IPS-18a (cell line): ENCODE measurements at regions not wholly inside any gene's neighbourhood (a gene's known extent, or its start where the extent isn't known, plus 50 kb on each side); places are given as distances from the start of the nearest gene placed in this dataset.
A peak's percentile ranks its signal among the peaks of the same experiment; 100 is the strongest.
"Not testable (repeated sequence)": the region's sequence is repeated elsewhere in the genome, so short reads cannot be mapped to it uniquely, and the experiment has no call there.

Experiments
- H3K27ac ChIP-seq: one replicate; pipeline ENCODE4 v1.5.1; 2013; ENCODE audit warnings: low read length
- H3K27me3 ChIP-seq: one replicate; pipeline ENCODE4 v1.6.1; 2013; ENCODE audit warnings: mild to moderate bottlenecking, low read length; ENCODE audit not compliant: control insufficient read depth, insufficient read depth
- H3K36me3 ChIP-seq: one replicate; pipeline ENCODE4 v1.6.1; 2013; ENCODE audit warnings: low read depth, low read length; ENCODE audit not compliant: control insufficient read depth
- H3K4me1 ChIP-seq: one replicate; pipeline ENCODE4 v1.6.1; 2013; ENCODE audit warnings: low read depth, low read length; ENCODE audit not compliant: control insufficient read depth
- H3K4me3 ChIP-seq: one replicate; pipeline ENCODE4 v1.5.1; 2013; ENCODE audit warnings: low read length
- H3K9ac ChIP-seq: one replicate; pipeline ENCODE4 v1.6.1; 2013; ENCODE audit warnings: mild to moderate bottlenecking, low read length, moderate library complexity
- H3K9me3 ChIP-seq: one replicate; pipeline ENCODE4 v1.6.1; 2013; ENCODE audit warnings: low read depth, low read length; ENCODE audit not compliant: control insufficient read depth

- Histone ChIP-seq H3K4me3 (no peak overlapping the region), H3K9ac (peak overlapping the region; percentile 1), H3K4me1 (peaks cover 26% of the 10 kb centered on the region), H3K27ac (no peak overlapping the region), H3K27me3 (no peaks in the 10 kb centered on the region), H3K36me3 (no peaks in the 10 kb centered on the region), H3K9me3 (no peaks in the 10 kb centered on the region)
Measured at GRCh38 chr10:128579280-128579865, 453.1 kb upstream of the MKI67 start.

DNA sequence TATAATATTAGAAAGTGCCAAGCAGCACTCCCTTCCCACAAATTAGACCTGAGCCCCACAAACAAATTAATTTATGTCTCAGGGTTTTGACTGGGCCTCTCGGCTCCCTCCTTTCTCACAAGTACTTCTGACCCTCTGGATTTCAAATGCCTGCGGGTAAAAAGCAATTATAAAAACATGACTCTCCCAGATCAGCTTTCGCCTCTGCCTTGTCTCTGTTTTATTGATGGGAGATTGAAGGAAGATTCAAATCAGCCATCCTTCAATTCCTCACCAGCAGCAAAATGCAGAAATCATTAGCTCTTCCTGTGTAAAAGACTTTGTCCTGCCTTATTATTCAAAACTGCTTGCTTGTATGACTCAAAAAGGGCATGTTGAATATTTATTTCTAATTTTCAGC lies 453.7 kb upstream of the MKI67 start:
- H3K36me3 ChIP-seq: no peaks in the 10 kb centered on the region
- H3K27me3 ChIP-seq: no peaks in the 10 kb centered on the region
- H3K27ac ChIP-seq: no peak overlapping the region
- no peaks in the 10 kb centered on the region for H3K9me3 ChIP-seq
- H3K4me3 ChIP-seq: no peak overlapping the region
- peaks cover 26% of the 10 kb centered on the region for H3K4me1 ChIP-seq
- H3K9ac ChIP-seq: peak overlapping the region; percentile 1

DNA sequence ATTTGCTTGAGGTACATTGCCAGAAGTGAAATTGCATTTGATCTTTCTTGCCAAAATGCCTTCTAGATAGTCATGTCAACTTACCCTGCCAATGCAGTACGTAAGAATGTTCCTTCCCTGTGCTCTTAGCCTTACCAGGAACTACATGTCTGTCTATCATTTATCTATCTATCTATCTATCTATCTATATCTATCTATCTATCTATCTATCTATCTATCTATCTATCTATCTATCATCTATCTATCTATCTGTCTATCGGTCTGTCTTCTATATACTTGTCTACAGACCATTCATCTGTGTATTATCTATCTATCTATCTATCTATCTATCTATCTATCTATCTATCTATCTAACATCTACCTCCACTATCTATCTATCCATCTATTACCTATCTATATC lies 456.9 kb upstream of the MKI67 start:
- not testable (repeated sequence) for H3K27me3 ChIP-seq, H3K9ac ChIP-seq, H3K36me3 ChIP-seq, H3K9me3 ChIP-seq, H3K27ac ChIP-seq, H3K4me3 ChIP-seq
- H3K4me1 ChIP-seq: peaks cover 23% of the 10 kb centered on the region

- not testable (repeated sequence) for H3K36me3 ChIP-seq, H3K9ac ChIP-seq, H3K27ac ChIP-seq
Measured at GRCh38 chr10:128586599-128586998, 460.4 kb upstream of the MKI67 start.

DNA sequence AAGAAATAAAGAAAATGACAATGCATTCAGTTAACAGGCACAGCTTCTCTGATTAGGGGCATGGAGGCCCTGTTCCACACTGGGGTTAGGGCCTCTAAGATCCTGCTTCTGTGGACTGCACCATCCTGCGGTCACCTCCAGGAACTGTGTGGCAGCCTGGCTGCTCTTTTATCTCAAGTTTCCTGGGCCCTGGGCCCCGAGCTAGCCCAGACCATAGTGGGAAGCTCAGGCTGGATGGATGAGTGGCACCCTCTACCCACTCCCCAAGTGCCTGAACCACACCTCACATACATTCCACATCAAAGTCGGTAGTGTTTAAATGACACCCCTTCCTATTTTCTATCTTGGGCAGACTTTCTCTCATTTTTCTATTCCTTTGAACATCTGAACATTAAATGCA lies 461.5 kb upstream of the MKI67 start:
- Histone ChIP-seq H3K36me3 (no peaks in the 10 kb centered on the region), H3K4me1 (no peaks in the 10 kb centered on the region), H3K9me3 (no peaks in the 10 kb centered on the region), H3K27me3 (no peaks in the 10 kb centered on the region), H3K4me3 (no peak overlapping the region), H3K27ac (no peak overlapping the region), H3K9ac (no peak overlapping the region)

More at GRCh38 chr10:128586599-128586998, 460.4 kb upstream of the MKI67 start:
- H3K4me1 ChIP-seq, H3K27me3 ChIP-seq, H3K4me3 ChIP-seq, H3K9me3 ChIP-seq: not testable (repeated sequence)

DNA sequence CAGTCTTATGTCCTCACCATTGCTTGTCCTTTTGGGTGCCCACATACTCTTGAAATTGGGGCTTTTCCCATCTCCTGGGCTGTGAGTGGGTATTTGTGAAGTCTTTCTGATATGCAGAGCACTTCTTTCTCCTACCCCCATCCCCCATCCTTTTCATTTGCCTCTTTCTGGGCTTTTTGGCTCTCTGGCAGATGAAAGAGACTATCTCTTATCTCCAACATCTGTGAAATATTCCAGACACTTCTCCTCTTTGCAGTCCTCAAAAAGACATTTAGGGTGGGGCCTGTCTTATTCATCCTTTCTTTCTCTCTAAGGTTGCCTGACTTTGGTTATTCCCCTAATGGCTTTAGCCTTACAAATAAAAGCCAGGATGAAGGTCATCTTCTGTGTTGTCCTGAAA lies 462.2 kb upstream of the MKI67 start:
- Histone ChIP-seq H3K4me3 (no peak overlapping the region), H3K9me3 (no peaks in the 10 kb centered on the region), H3K4me1 (no peaks in the 10 kb centered on the region), H3K9ac (no peak overlapping the region), H3K27me3 (no peaks in the 10 kb centered on the region), H3K36me3 (no peaks in the 10 kb centered on the region), H3K27ac (no peak overlapping the region)

DNA sequence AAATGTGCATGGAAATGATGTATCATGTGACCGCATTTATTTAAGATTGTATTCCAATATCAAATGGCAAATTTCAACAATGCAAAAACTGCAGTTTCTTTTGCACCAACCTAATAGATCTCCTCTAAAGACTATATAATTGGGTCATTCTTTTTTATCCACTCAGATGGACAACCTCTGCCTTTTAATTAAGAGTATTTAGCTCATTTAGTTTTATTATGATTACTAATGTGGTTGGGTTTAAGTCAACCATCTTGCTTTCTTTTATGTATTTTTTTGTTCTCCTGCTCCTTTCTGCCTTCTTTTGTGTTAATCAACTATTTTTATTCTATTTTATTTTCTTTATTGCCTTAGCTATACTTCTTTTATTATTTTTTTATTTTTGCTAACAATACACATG lies 468.5 kb upstream of the MKI67 start:
- no peaks in the 10 kb centered on the region for H3K9me3 ChIP-seq
- no peak overlapping the region for H3K4me3 ChIP-seq
- no peaks in the 10 kb centered on the region for H3K4me1 ChIP-seq
- H3K27me3 ChIP-seq: no peaks in the 10 kb centered on the region
- no peaks in the 10 kb centered on the region for H3K36me3 ChIP-seq
- H3K27ac ChIP-seq: no peak overlapping the region
- no peak overlapping the region for H3K9ac ChIP-seq

- Histone ChIP-seq H3K27me3 (no peaks in the 10 kb centered on the region), H3K9ac (no peak overlapping the region), H3K27ac (no peak overlapping the region), H3K36me3 (no peaks in the 10 kb centered on the region), H3K4me1 (no peaks in the 10 kb centered on the region), H3K4me3 (no peak overlapping the region), H3K9me3 (no peaks in the 10 kb centered on the region)
Measured at GRCh38 chr10:128596906-128597305, 470.7 kb upstream of the MKI67 start.

DNA sequence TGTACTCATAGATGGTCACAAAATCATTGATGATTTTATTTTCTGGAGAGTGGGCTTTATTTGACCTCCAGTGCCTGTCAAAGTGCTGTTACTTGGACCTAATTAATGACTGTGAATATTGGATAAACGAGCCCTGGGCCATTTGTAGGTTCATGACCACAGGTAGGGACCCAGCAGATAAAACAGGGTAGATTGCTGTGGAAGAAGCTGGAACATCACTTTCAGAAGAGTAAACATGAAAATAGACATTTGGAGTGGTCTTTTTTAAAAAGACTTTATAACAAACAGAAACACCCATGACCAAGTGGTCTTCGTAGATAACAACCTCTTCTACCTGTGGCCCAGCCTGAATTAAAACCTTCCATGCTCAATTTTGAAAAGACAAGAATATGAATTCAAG lies 472.8 kb upstream of the MKI67 start:
- Histone ChIP-seq H3K4me1 (no peaks in the 10 kb centered on the region), H3K9ac (no peak overlapping the region), H3K27me3 (no peaks in the 10 kb centered on the region), H3K36me3 (no peaks in the 10 kb centered on the region), H3K4me3 (no peak overlapping the region), H3K9me3 (no peaks in the 10 kb centered on the region), H3K27ac (no peak overlapping the region)

- Histone ChIP-seq H3K36me3 (no peaks in the 10 kb centered on the region), H3K4me3 (no peak overlapping the region), H3K9ac (no peak overlapping the region), H3K27ac (no peak overlapping the region), H3K9me3 (no peaks in the 10 kb centered on the region), H3K27me3 (no peaks in the 10 kb centered on the region), H3K4me1 (no peaks in the 10 kb centered on the region)
Measured at GRCh38 chr10:128599538-128599937, 473.3 kb upstream of the MKI67 start.

DNA sequence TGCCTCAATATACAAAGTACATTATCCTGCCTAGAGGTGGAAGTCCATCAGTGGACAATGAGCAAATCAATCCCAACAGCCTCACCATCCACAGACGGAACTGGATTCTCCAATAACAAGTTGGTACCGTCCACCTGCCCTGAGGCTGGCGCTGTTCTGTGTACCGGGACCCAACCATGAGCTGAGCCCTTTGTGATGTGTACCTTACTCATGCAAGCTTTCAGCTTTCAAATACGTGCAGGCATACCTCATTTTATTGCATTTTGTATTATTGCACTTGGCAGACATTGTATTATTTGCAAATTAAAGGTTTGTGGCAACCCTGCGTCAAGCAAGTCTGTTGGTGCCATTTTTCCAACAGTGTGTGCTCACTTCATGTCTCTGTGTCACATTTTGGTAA lies 476.0 kb upstream of the MKI67 start:
- no peaks in the 10 kb centered on the region for H3K9me3 ChIP-seq
- H3K4me1 ChIP-seq: no peaks in the 10 kb centered on the region
- H3K36me3 ChIP-seq: no peaks in the 10 kb centered on the region
- no peaks in the 10 kb centered on the region for H3K27me3 ChIP-seq
- H3K27ac ChIP-seq: no peak overlapping the region
- H3K4me3 ChIP-seq: no peak overlapping the region
- no peak overlapping the region for H3K9ac ChIP-seq

- Histone ChIP-seq H3K36me3 (no peaks in the 10 kb centered on the region), H3K9me3 (no peaks in the 10 kb centered on the region), H3K27ac (no peak overlapping the region), H3K27me3 (no peaks in the 10 kb centered on the region), H3K4me3 (no peak overlapping the region), H3K4me1 (no peaks in the 10 kb centered on the region), H3K9ac (no peak overlapping the region)
Measured at GRCh38 chr10:128604025-128604424, 477.8 kb upstream of the MKI67 start.
